ENCODE measurements at regions not wholly inside any gene's neighbourhood (a gene's known extent, or its start where the extent isn't known, plus 50 kb on each side); places are given as distances from the start of the nearest gene placed in this dataset.

- TF ChIP-seq POLR2A (IDR thresholded peaks at IDR 0.05), result no peak
- TF ChIP-seq CTCF (IDR thresholded peaks at IDR 0.05), result no peak
Measured at GRCh38 chr5:118440496-118440895, 547.9 kb downstream of the DTWD2 start.

Data from thyroid gland (tissue), 4 donors.